Liver (tissue), 2 donors: ENCODE measurements at regions not wholly inside any gene's neighbourhood (a gene's known extent, or its start where the extent isn't known, plus 50 kb on each side); places are given as distances from the start of the nearest gene placed in this dataset.

Source experiments
- ATF3 ChIP-seq: IDR thresholded peaks from 2 replicates; pipeline ENCODE4 v1.6.1; 2016; ENCODE audit warnings: antibody characterized with exemption
- MAX ChIP-seq: IDR thresholded peaks from 2 replicates; pipeline ENCODE4 v1.6.1; 2016; ENCODE audit warnings: antibody characterized with exemption
- donor health status: healthy.

- TF ChIP-seq ATF3 (no peak), MAX (no peak)
These were observed 68.5 kb upstream of the NUDT6 start for GRCh38 chr4:122990891-122991290.
